MCF 10A (cell line): ENCODE measurements at regions not wholly inside any gene's neighbourhood (a gene's known extent, or its start where the extent isn't known, plus 50 kb on each side); places are given as distances from the start of the nearest gene placed in this dataset.

ENCODE experiments used
- BruUV-seq: library from RNA; stranded (reverse); fragments of 400-500 nt; replicated peaks from 2 replicates; lab custom pipeline; 2021; lab: Mats Ljungman, UMichigan
- CTCF ChIA-PET: fragments of 300-600 bp; sonication (Branson Sonifier 250); formaldehyde crosslinking; extraction: SDS; loops from one replicate; lab custom pipeline; 2021; ENCODE audit warnings: antibody characterized with exemption, inconsistent platforms; lab: Yijun Ruan, JAX
- POLR2A ChIA-PET: fragments of 300-600, 350-650 bp; sonication (Branson Sonifier 250); formaldehyde crosslinking; extraction: SDS; loops from one replicate; lab custom pipeline; 2020; ENCODE audit warnings: antibody characterized with exemption, inconsistent platforms; lab: Yijun Ruan, JAX
- DNase-seq: peaks from one replicate; pipeline ENCODE4 v3.0.0-alpha.2; 2018; ENCODE audit not compliant: unreplicated experiment
- H3K27ac Mint-ChIP-seq: one replicate; pipeline ENCODE4 v1.8.0; 2022; ENCODE audit warnings: mild to moderate bottlenecking, low read depth, mixed read lengths; ENCODE audit not compliant: unreplicated experiment
- H3K27me3 Mint-ChIP-seq: one replicate; pipeline ENCODE4 v1.8.0; 2022; ENCODE audit warnings: mixed read lengths; ENCODE audit not compliant: insufficient read depth, unreplicated experiment
- H3K36me3 Mint-ChIP-seq: one replicate; pipeline ENCODE4 v1.8.0; 2022; ENCODE audit warnings: mild to moderate bottlenecking, moderate library complexity, mixed read lengths; ENCODE audit not compliant: insufficient read depth, unreplicated experiment
- H3K4me1 Mint-ChIP-seq: one replicate; pipeline ENCODE4 v1.8.0; 2022; ENCODE audit warnings: mixed read lengths; ENCODE audit not compliant: insufficient read depth, unreplicated experiment
- H3K4me3 Mint-ChIP-seq: one replicate; pipeline ENCODE4 v1.8.0; 2022; ENCODE audit warnings: mild to moderate bottlenecking, moderate library complexity, mixed read lengths; ENCODE audit not compliant: unreplicated experiment
- H3K9me3 Mint-ChIP-seq: one replicate; pipeline ENCODE4 v1.8.0; 2022; ENCODE audit warnings: mixed read lengths; ENCODE audit not compliant: unreplicated experiment
- intact Hi-C: fragments of 100-400 bp; cut with micrococcal nuclease; formaldehyde crosslinking; loops from 2 replicates; pipeline ENCODE4 v1.14.1; 2022
- TF ChIP-seq, protein P1 (sequence below): fragments of 200-600 bp; IDR thresholded peaks from one replicate; pipeline ENCODE4 v1.8.0; 2022; ENCODE audit warnings: antibody characterized with exemption, mild to moderate bottlenecking; ENCODE audit not compliant: unreplicated experiment

DNA sequence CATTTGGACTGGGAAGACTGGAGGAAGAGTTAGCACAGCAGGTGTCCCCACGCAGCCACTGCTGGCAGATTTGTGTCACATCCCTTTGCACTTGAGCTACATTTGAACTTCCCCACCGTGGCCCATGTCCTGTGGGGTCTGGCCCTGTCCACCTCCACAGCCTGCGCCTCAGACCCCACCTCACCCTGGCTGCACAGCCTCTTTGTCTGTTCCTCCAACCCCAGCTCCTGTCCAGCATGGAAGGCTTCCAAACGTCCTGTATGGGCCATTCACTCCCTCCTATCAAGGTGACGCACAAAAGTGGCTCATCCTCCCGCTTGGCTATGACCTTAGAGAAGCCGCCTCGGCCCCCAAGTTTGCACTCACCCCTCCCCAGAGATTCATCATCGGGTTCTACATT is 200.6 kb downstream of the FOXL1 start:
- no peak for DNase-seq
- intact Hi-C loops = no loop called here
- Mint-ChIP-seq H3K4me3 (no peak overlapping the region), H3K36me3 (no peaks in the 10 kb centered on the region), H3K27me3 (no peaks in the 10 kb centered on the region), H3K4me1 (peaks cover 7% of the 10 kb centered on the region), H3K27ac (no peak overlapping the region), H3K9me3 (no peaks in the 10 kb centered on the region)
- BruUV-seq = no TSS peak
- ChIA-PET POLR2A (interaction anchor here (0.5 to 0.6 kb wide), 2 partner anchors 29 to 495 kb away, joined by 3 read pairs; no protein-coding TSS in a partner anchor), CTCF (interaction anchor here (0.6 to 0.7 kb wide), 3 partner anchors 19 to 117 kb away, joined by 3 to 4 read pairs (median 3); no protein-coding TSS in a partner anchor)
- TF ChIP-seq, protein P1, sequence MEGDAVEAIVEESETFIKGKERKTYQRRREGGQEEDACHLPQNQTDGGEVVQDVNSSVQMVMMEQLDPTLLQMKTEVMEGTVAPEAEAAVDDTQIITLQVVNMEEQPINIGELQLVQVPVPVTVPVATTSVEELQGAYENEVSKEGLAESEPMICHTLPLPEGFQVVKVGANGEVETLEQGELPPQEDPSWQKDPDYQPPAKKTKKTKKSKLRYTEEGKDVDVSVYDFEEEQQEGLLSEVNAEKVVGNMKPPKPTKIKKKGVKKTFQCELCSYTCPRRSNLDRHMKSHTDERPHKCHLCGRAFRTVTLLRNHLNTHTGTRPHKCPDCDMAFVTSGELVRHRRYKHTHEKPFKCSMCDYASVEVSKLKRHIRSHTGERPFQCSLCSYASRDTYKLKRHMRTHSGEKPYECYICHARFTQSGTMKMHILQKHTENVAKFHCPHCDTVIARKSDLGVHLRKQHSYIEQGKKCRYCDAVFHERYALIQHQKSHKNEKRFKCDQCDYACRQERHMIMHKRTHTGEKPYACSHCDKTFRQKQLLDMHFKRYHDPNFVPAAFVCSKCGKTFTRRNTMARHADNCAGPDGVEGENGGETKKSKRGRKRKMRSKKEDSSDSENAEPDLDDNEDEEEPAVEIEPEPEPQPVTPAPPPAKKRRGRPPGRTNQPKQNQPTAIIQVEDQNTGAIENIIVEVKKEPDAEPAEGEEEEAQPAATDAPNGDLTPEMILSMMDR = no peak

DNA sequence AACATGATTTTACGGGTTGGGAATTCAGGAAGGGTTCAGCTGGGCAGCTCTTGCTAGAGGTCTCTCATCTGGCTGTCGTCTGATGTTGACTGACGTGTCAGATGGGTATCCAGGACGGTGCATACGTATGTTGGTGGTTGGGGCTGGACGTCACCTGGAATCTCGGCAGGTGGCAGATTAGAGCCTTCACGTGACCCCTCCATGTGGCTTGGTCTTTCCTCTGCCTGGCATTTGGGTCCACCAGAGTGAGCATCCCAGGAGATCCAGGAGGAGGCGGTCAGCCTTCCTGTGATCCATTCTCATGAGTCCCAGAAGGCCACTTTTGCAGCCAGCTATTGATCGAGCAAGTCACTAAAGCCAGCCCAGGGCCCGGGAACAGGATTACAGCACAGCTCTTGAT is 202.7 kb downstream of the FOXL1 start:
- ChIA-PET CTCF (interaction anchor here (0.6 to 1.1 kb wide), 3 partner anchors 9 to 20 kb away, joined by 3 to 4 read pairs (median 3); no protein-coding TSS in a partner anchor), POLR2A (no interaction called here)
- H3K4me3 Mint-ChIP-seq = no peak overlapping the region
- no TSS peak for BruUV-seq
- TF ChIP-seq, protein P1 = no peak
- no peaks in the 10 kb centered on the region for H3K9me3 Mint-ChIP-seq
- H3K4me1 Mint-ChIP-seq = peaks cover 11% of the 10 kb centered on the region
- DNase-seq = no peak
- no peak overlapping the region for H3K27ac Mint-ChIP-seq
- no peaks in the 10 kb centered on the region for H3K36me3 Mint-ChIP-seq
- H3K27me3 Mint-ChIP-seq = no peaks in the 10 kb centered on the region
- intact Hi-C loops = no loop called here

DNA sequence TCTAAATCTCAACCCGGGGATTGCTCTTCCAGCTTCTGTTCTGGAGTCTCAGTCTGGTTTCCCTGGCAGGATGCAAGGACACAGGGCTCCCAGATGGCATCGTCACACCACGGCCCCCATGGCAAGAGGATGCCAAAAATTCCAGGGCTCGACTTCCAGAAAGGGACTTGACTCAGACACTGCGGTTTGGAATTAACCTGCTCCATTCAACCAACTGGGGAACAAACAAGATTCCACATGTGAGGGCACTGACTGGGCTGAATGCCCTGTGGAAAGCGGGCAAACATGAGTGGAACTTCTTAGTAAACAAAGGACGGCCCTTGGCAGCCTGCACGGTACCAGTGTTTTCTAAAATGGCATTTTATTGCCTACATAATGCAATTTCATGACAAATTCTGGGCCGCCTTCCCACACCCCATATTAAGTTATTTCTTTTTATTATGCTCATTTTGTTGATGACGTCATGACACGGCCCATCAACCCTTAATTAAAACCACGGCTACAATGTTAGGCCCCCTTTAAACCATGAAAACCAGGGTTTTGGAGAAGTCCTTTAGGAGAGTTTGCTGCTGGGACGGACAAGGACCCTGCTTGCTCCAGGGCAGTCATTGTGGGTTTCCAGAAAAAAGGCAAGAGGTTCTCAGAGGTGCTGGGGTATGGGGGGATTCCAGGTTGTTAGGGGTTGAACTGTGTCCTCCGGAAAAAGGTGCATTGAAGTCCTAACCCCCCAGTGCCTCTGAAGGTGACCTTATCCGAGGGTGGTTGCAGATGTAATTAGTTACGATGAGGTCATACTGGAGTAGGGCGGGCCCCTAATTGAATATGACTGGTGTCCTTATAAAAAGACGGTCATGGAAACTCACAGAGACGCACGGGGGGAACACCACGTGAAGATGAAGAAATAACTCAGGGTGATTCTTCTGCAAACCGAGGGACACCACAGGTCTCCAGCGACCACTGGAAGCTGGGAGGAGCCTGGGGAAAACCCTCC is 205.6 kb downstream of the FOXL1 start:
- DNase-seq = peak; percentile 89
- POLR2A ChIA-PET = interaction anchor here (0.7 to 1.3 kb wide), 2 partner anchors 33 to 41 kb away, joined by 3 to 4 read pairs; no protein-coding TSS in a partner anchor
- H3K9me3 Mint-ChIP-seq = no peaks in the 10 kb centered on the region

DNA sequence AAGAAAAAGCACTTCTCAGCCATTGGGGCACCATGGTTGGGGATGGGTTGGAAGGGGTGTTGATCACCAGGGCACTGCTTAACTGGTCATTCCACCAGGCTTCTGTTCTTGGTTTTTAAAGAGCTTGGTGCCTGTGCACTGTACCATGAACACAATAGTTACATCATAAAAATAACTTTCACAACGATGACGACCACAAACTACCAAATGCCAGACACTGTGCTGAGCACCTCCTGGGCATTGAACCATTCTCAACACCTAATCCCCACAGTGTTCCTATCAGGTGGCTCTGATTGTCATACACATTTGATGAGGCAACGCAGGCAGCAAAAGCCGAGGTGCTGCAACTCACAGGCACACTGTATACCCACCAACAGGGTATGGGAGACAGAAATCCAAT is 208.0 kb downstream of the FOXL1 start:
- BruUV-seq = no TSS peak
- TF ChIP-seq, protein P1 = no peak
- POLR2A ChIA-PET = no interaction called here
- no peak for DNase-seq
- Mint-ChIP-seq H3K4me1 (peaks cover 11% of the 10 kb centered on the region), H3K9me3 (no peaks in the 10 kb centered on the region), H3K27me3 (no peaks in the 10 kb centered on the region), H3K36me3 (no peaks in the 10 kb centered on the region), H3K27ac (no peak overlapping the region), H3K4me3 (no peak overlapping the region)
- CTCF ChIA-PET = no interaction called here
- intact Hi-C loops = no loop called here

More for the DNA sequence above, 205.6 kb downstream of the FOXL1 start:
- CTCF ChIA-PET = interaction anchor here (0.6 kb wide), 1 partner anchor 21 kb away, joined by 3 read pairs; no protein-coding TSS in a partner anchor
- Mint-ChIP-seq H3K36me3 (no peaks in the 10 kb centered on the region), H3K4me3 (no peak overlapping the region), H3K4me1 (peaks cover 11% of the 10 kb centered on the region), H3K27ac (peak overlapping the region; percentile 14), H3K27me3 (no peaks in the 10 kb centered on the region)
- intact Hi-C loops = no loop called here
- no TSS peak for BruUV-seq
- TF ChIP-seq, protein P1 = no peak
